Spleen (tissue), 11 donors: ENCODE measurements at regions not wholly inside any gene's neighbourhood (a gene's known extent, or its start where the extent isn't known, plus 50 kb on each side); places are given as distances from the start of the nearest gene placed in this dataset.

Experiments used
- DNase-seq: peaks from one replicate; pipeline ENCODE4 v3.0.0-alpha.2; 2020
- H3K27ac ChIP-seq, 8 donors: fragments of 200-600 bp; sonication (generic) in 7 of 8; 1 replicate in 4 of 8; 2 replicates in 4 of 8; pipeline versions ENCODE4 v1.5.0 to v1.8.0; 2016 to 2021; ENCODE audit warnings: inconsistent platforms in 4 of 8, mild to moderate bottlenecking in 4 of 8, moderate library complexity in 1 of 8
- H3K27me3 ChIP-seq, 7 donors: fragments of 200-600 bp; sonication (generic) in 6 of 7; replicated peaks in 1 of 7; 1 replicate in 4 of 7; 2 replicates in 3 of 7; pipeline versions ENCODE4 v1.5.0 to v1.8.0; 2016 to 2021; ENCODE audit warnings: inconsistent platforms in 3 of 7, mild to moderate bottlenecking in 1 of 7
- H3K36me3 ChIP-seq, 6 donors: fragments of 200-600 bp; sonication (generic) in 5 of 6; 1 replicate in 4 of 6; 2 replicates in 2 of 6; pipeline versions ENCODE4 v1.5.0 to v1.8.0; 2016 to 2021; ENCODE audit warnings: inconsistent platforms in 2 of 6
- H3K4me1 ChIP-seq, 6 donors: fragments of 200-600 bp; sonication (generic) in 5 of 6; 1 replicate in 3 of 6; 2 replicates in 3 of 6; pipeline versions ENCODE4 v1.5.0 to v1.8.0; 2016 to 2021; ENCODE audit warnings: inconsistent platforms in 3 of 6
- H3K4me3 ChIP-seq, 8 donors: fragments of 200-600 bp; sonication (generic) in 7 of 8; 1 replicate in 4 of 8; 2 replicates in 4 of 8; pipeline versions ENCODE4 v1.5.0 to v1.8.0; 2016 to 2021; ENCODE audit warnings: inconsistent platforms in 4 of 8, mild to moderate bottlenecking in 4 of 8, moderate library complexity in 2 of 8
- H3K9me3 ChIP-seq, 8 donors: fragments of 200-600 bp; sonication (generic) in 7 of 8; 1 replicate in 4 of 8; 2 replicates in 4 of 8; pipeline versions ENCODE4 v1.5.0 to v1.8.0; 2016 to 2021; ENCODE audit warnings: inconsistent platforms in 4 of 8
- CTCF ChIP-seq, 11 experiments: fragments of 200-600 bp in 7 of 11; fragments of 450-650 bp in 4 of 11; sonication (generic) in 4 of 11; IDR thresholded peaks in 8 of 11; conservative IDR thresholded peaks in 3 of 11; 1 replicate in 7 of 11; 2 replicates in 4 of 11; pipeline versions ENCODE4 v1.4.0 to v1.8.0; 2016 to 2021; ENCODE audit warnings: antibody characterized with exemption in 11 of 11, inconsistent platforms in 4 of 11, mild to moderate bottlenecking in 1 of 11
- POLR2A ChIP-seq, 3 donors: fragments of 450-650 bp; IDR thresholded peaks; one replicate each; pipeline ENCODE4 v1.5.1; 2017; ENCODE audit warnings: antibody characterized with exemption in 3 of 3, mild to moderate bottlenecking in 1 of 3
- POLR2AphosphoS5 ChIP-seq, 3 donors: sonication (generic); formaldehyde crosslinking; IDR thresholded peaks; one replicate each; pipeline ENCODE4 v1.5.1; 2017; ENCODE audit warnings: antibody characterized with exemption in 3 of 3
- WGBS, 5 donors: extraction: QIAGEN DNeasy Blood & Tissue Kit in 3 of 5; methylation state at CpG; one replicate each; pipeline versions ENCODE4 v1.1.5 to v1.1.7; 2013 to 2018; 5-methylcytosine and 5-hydroxymethylcytosine counted together
- intact Hi-C: fragments of 100-400 bp; cut with DNase I; formaldehyde crosslinking; loops from one replicate; pipeline ENCODE4 v1.15.0; 2023; ENCODE audit warnings: low total_unique reads
- donor health status: healthy with polysubstance abuse.
- donor health status: DM: no; HTN: no; CAD: no; lungs with moderate emphysema.
- donor health status: DM: no; HTN: no; CAD: no.
- donor health status: Bipolar disorder and iron deficiency.
- donor health status: healthy.
- donor health status: DM: no; HTN: no; CAD: no.
- donor health status: DM: yes; HTN: yes; CAD: no.

DNA sequence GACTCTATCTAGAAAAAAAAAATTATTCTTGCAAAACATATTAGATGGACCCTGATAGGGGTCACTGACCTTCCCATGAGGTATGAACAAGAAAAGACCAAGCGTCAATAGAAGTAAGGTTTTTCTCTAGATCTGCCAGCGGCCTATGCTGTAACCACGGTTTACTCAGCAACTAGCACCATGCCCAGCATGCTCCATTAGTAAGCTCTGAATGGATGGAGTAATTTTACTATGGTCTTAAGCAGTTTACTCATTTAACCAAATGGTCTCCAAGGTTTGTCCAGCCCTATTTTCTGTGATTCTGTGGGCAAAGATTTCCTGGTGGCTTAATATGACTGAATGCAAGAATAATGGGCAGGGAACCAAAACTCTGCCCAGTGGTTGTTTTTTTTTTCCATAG is 113.9 kb downstream of the ADSS2 start:
- no peaks in the 10 kb centered on the region for H3K9me3 ChIP-seq
- peaks cover 0 to 6% (median 0%) of the 10 kb centered on the region in 6 donors for H3K4me1 ChIP-seq
- no peak for DNase-seq
- intact Hi-C loops, result no loop called here
- no peaks in the 10 kb centered on the region for H3K36me3 ChIP-seq
- no peak overlapping the region for H3K4me3 ChIP-seq
- H3K27me3 ChIP-seq, result no peaks in the 10 kb centered on the region
- 91 to 97% (median 96%) methylated on average over 3 of the region's 3 CpGs for WGBS, 5 donors
- TF ChIP-seq CTCF (IDR thresholded peaks at IDR 0.05 in 8 of 11, conservative IDR thresholded peaks at IDR 0.05 in 3 of 11) (no peak), POLR2AphosphoS5 (IDR thresholded peaks at IDR 0.05) (no peak), POLR2A (IDR thresholded peaks at IDR 0.05) (no peak)
- H3K27ac ChIP-seq, result no peak overlapping the region

- TF ChIP-seq CTCF (IDR thresholded peaks at IDR 0.05 in 8 of 11, conservative IDR thresholded peaks at IDR 0.05 in 3 of 11), result no peak
- no peak for TF ChIP-seq POLR2AphosphoS5 (IDR thresholded peaks at IDR 0.05)
- no peak for TF ChIP-seq POLR2A (IDR thresholded peaks at IDR 0.05)
- Histone ChIP-seq H3K27me3 (no peaks in the 10 kb centered on the region), H3K9me3 (no peaks in the 10 kb centered on the region), H3K4me1 (peaks cover 0 to 6% (median 0%) of the 10 kb centered on the region in 6 donors), H3K27ac (no peak overlapping the region), H3K4me3 (no peak overlapping the region), H3K36me3 (no peaks in the 10 kb centered on the region)
- whole genome bisulfite sequencing, 5 donors, result 85 to 90% (median 88%) methylated on average over 11 of the region's 11 CpGs
- no peak for DNase-seq
- intact Hi-C loops, result no loop called here
Observed at GRCh38 chr1:244339073-244339692, 112.5 kb downstream of the ADSS2 start.

DNA sequence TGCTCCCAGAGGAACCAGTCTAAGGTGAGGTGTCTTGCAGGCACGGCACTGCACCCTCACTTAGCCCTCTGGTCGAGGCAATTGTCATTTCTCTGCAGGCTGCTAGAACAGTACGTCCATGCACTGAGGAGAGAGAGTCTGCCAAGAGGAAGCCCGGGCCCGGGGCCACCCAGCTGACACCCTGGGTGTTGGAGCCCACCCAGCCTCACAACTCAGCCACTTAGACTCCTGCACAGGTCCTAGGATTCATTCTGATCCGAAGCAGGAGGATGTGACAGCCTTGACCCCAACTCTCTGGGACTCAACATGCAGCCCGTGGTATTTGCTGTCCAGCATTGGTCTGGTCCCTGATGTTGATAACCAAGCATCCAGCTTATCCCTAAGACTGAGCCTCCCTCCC is 111.9 kb downstream of the ADSS2 start:
- Histone ChIP-seq H3K36me3 (no peaks in the 10 kb centered on the region), H3K4me3 (no peak overlapping the region), H3K4me1 (peaks cover 0 to 6% (median 0%) of the 10 kb centered on the region in 6 donors), H3K9me3 (no peaks in the 10 kb centered on the region), H3K27ac (no peak overlapping the region), H3K27me3 (no peaks in the 10 kb centered on the region)
- no peak for DNase-seq
- WGBS, 5 donors, result 79 to 88% (median 82%) methylated on average over 7 of the region's 7 CpGs
- intact Hi-C loops, result no loop called here
- TF ChIP-seq CTCF (IDR thresholded peaks at IDR 0.05 in 8 of 11, conservative IDR thresholded peaks at IDR 0.05 in 3 of 11) (no peak), POLR2A (IDR thresholded peaks at IDR 0.05) (no peak), POLR2AphosphoS5 (IDR thresholded peaks at IDR 0.05) (no peak)

DNA sequence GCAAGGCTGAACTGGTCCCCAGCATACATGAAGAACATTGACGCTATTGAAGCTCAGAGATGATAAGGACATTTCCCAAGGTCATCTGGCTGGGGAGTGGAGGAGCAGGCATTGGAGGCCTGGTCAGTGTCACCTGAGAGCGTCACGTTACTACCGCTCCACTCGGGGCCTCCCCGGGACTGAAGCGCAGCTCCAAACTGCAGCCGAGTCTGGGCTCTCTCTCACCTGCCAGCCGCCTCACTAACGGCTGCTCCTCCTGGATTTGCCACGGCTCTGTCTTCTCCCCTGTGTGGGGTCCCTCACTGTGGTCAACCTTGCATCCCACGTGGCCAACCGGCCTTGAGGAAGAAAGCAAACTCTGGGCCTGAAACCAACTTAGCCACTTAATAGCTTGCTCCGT is 111.3 kb downstream of the ADSS2 start:
- Histone ChIP-seq H3K27me3 (no peaks in the 10 kb centered on the region), H3K27ac (no peak overlapping the region), H3K4me1 (peaks cover 0 to 6% (median 0%) of the 10 kb centered on the region in 6 donors), H3K9me3 (no peaks in the 10 kb centered on the region), H3K4me3 (no peak overlapping the region), H3K36me3 (no peaks in the 10 kb centered on the region)
- 88 to 91% (median 90%) methylated on average over 14 of the region's 14 CpGs for WGBS, 5 donors
- TF ChIP-seq POLR2AphosphoS5 (IDR thresholded peaks at IDR 0.05) (no peak), CTCF (IDR thresholded peaks at IDR 0.05 in 8 of 11, conservative IDR thresholded peaks at IDR 0.05 in 3 of 11) (no peak), POLR2A (IDR thresholded peaks at IDR 0.05) (no peak)
- DNase-seq, result no peak
- intact Hi-C loops, result no loop called here
